HepG2 (cell line): ENCODE measurements at regions not wholly inside any gene's neighbourhood (a gene's known extent, or its start where the extent isn't known, plus 50 kb on each side); places are given as distances from the start of the nearest gene placed in this dataset.

ENCODE experiments used
- AGO1 ChIP-seq: fragments of 200-400 bp; formaldehyde crosslinking; IDR thresholded peaks from 2 replicates; pipeline ENCODE4 v1.6.1; 2017; ENCODE audit warnings: mild to moderate bottlenecking, low read depth, low read length, moderate library complexity; ENCODE audit not compliant: poor library complexity, severe bottlenecking
- CERS6 ChIP-seq: sonication (generic); formaldehyde crosslinking; IDR thresholded peaks from 2 replicates; pipeline ENCODE4 v1.5.0; 2020; ENCODE audit warnings: missing genetic modification reagents
- CREB3 ChIP-seq: sonication (generic); formaldehyde crosslinking; IDR thresholded peaks from 2 replicates; pipeline ENCODE4 v1.5.0; 2020; ENCODE audit warnings: missing genetic modification reagents
- CREM ChIP-seq, 2 experiments: sonication (generic) in 1 of 2; formaldehyde crosslinking in 1 of 2; IDR thresholded peaks; 2 replicates each; pipeline versions ENCODE4 v1.4.0 to v1.6.1; 2016 to 2020; ENCODE audit warnings: antibody characterized with exemption in 1 of 2, mild to moderate bottlenecking in 1 of 2, missing genetic modification reagents in 1 of 2
- JUN ChIP-seq: sonication (generic); formaldehyde crosslinking; IDR thresholded peaks from 2 replicates; pipeline ENCODE4 v1.4.0; 2020; ENCODE audit warnings: mild to moderate bottlenecking, missing genetic modification reagents
- KDM2A ChIP-seq: sonication (generic); formaldehyde crosslinking; IDR thresholded peaks from 2 replicates; pipeline ENCODE4 v1.4.0; 2020; ENCODE audit warnings: low read depth, missing genetic modification reagents, borderline replicate concordance
- KLF9 ChIP-seq: IDR thresholded peaks from 2 replicates; pipeline ENCODE4 v1.6.1; 2016; ENCODE audit warnings: low read depth
- MATR3 ChIP-seq: sonication (generic); formaldehyde crosslinking; IDR thresholded peaks from 2 replicates; pipeline ENCODE4 v1.4.0; 2020; ENCODE audit warnings: missing genetic modification reagents
- MYC ChIP-seq: sonication (generic); formaldehyde crosslinking; IDR thresholded peaks from 2 replicates; pipeline ENCODE4 v1.9.0; 2021; ENCODE audit warnings: missing genetic modification reagents, borderline replicate concordance
- SKIL ChIP-seq: sonication (generic); formaldehyde crosslinking; IDR thresholded peaks from 2 replicates; pipeline ENCODE4 v1.8.0; 2022; ENCODE audit warnings: missing genetic modification reagents, mild to moderate bottlenecking, moderate library complexity, borderline replicate concordance
- SNAPC2 ChIP-seq: sonication (generic); formaldehyde crosslinking; IDR thresholded peaks from 2 replicates; pipeline ENCODE4 v1.8.1; 2022; ENCODE audit warnings: mild to moderate bottlenecking, missing genetic modification reagents
- USF2 ChIP-seq, 2 experiments: sonication (generic) in 1 of 2; formaldehyde crosslinking in 1 of 2; IDR thresholded peaks; 2 replicates each; pipeline versions ENCODE4 v1.5.1 to v1.6.1; 2011 to 2020; ENCODE audit warnings: borderline replicate concordance in 1 of 2, low read depth in 1 of 2, low read length in 1 of 2, mild to moderate bottlenecking in 1 of 2, missing genetic modification reagents in 1 of 2, moderate library complexity in 1 of 2
- ZBTB3 ChIP-seq: sonication (generic); formaldehyde crosslinking; IDR thresholded peaks from 2 replicates; pipeline ENCODE4 v1.4.0; 2020; ENCODE audit warnings: low read depth, mild to moderate bottlenecking, moderate library complexity, missing genetic modification reagents, borderline replicate concordance
- ZBTB44 ChIP-seq: sonication (generic); formaldehyde crosslinking; IDR thresholded peaks from 2 replicates; pipeline ENCODE4 v1.4.0; 2020; ENCODE audit warnings: missing genetic modification reagents

- no peak for TF ChIP-seq SNAPC2
- no peak for TF ChIP-seq CERS6
- TF ChIP-seq SKIL (CRISPR knock-in tag) = no peak
- no peak for TF ChIP-seq ZBTB44 (CRISPR knock-in tag)
- TF ChIP-seq USF2 (IDR thresholded peaks at IDR 0.05; ENCODE audit: low read depth, low read length) = no peak
- no peak for TF ChIP-seq USF2 (CRISPR knock-in tag; IDR thresholded peaks at IDR 0.05; ENCODE audit: borderline replicate concordance)
- no peak for TF ChIP-seq AGO1
- no peak for TF ChIP-seq ZBTB3
- TF ChIP-seq JUN (CRISPR knock-in tag) = no peak
- TF ChIP-seq MYC (CRISPR knock-in tag) = no peak
- TF ChIP-seq MATR3 (CRISPR knock-in tag) = no peak
- no peak for TF ChIP-seq KLF9 (CRISPR knock-in tag)
- no peak for TF ChIP-seq KDM2A
- no peak for TF ChIP-seq CREB3 (CRISPR knock-in tag)
- no peak for TF ChIP-seq CREM (IDR thresholded peaks at IDR 0.05)
- TF ChIP-seq CREM (CRISPR knock-in tag; IDR thresholded peaks at IDR 0.05) = no peak
These were observed 161.3 kb upstream of the CBLB start for GRCh38 chr3:106029954-106030626.
